Astrocyte (in vitro differentiated cells and primary cell): ENCODE measurements at regions not wholly inside any gene's neighbourhood (a gene's known extent, or its start where the extent isn't known, plus 50 kb on each side); places are given as distances from the start of the nearest gene placed in this dataset.

ENCODE experiments used
- DNase-seq: peaks from one replicate; pipeline ENCODE4 v3.0.0-alpha.2; 2010; ENCODE audit warnings: low read depth
- FAIRE-seq: peaks from 2 replicates; lab custom pipeline; 2011; peaks lifted over from hg19 to GRCh38; lab: Jason Lieb, UNC
- H2AFZ ChIP-seq: 2 replicates; pipeline ENCODE4 v1.6.0; 2012; ENCODE audit warnings: low read depth, low read length, inconsistent platforms
- H3K27ac ChIP-seq: 2 replicates; pipeline ENCODE4 v1.5.1; 2011; ENCODE audit warnings: low read depth, low read length, inconsistent platforms
- H3K27me3 ChIP-seq: 2 replicates; pipeline ENCODE4 v1.6.0; 2011; ENCODE audit warnings: low read length, inconsistent platforms; ENCODE audit not compliant: insufficient read depth
- H3K36me3 ChIP-seq: 2 replicates; pipeline ENCODE4 v1.5.1; 2011; ENCODE audit warnings: low read length, inconsistent platforms; ENCODE audit not compliant: insufficient read depth
- H3K4me1 ChIP-seq: 2 replicates; pipeline ENCODE4 v1.5.1; 2011; ENCODE audit warnings: low read length, inconsistent platforms; ENCODE audit not compliant: insufficient read depth
- H3K4me2 ChIP-seq: 2 replicates; pipeline ENCODE4 v1.6.0; 2012; ENCODE audit warnings: low read length, inconsistent platforms
- H3K4me3 ChIP-seq: 2 replicates; pipeline ENCODE4 v1.5.1; 2011; ENCODE audit warnings: low read depth, mild to moderate bottlenecking, low read length, inconsistent platforms; ENCODE audit not compliant: insufficient read depth
- H3K79me2 ChIP-seq: 2 replicates; pipeline ENCODE4 v1.6.0; 2012; ENCODE audit warnings: mild to moderate bottlenecking, low read length, inconsistent platforms; ENCODE audit not compliant: insufficient read depth
- H3K9ac ChIP-seq: 2 replicates; pipeline ENCODE4 v1.6.0; 2012; ENCODE audit warnings: mild to moderate bottlenecking, low read length, inconsistent platforms
- H3K9me3 ChIP-seq: 2 replicates; pipeline ENCODE4 v1.5.1; 2012; ENCODE audit warnings: low read depth, mild to moderate bottlenecking, low read length, inconsistent platforms; ENCODE audit not compliant: insufficient read depth
- H4K20me1 ChIP-seq: 2 replicates; pipeline ENCODE4 v1.6.0; 2012; ENCODE audit warnings: low read length, inconsistent platforms; ENCODE audit not compliant: insufficient read depth
- H3K27ac Mint-ChIP-seq: one replicate; pipeline ENCODE4 v1.8.0; 2021; ENCODE audit warnings: mild to moderate bottlenecking, mixed read lengths; ENCODE audit not compliant: unreplicated experiment
- H3K27me3 Mint-ChIP-seq: one replicate; pipeline ENCODE4 v1.8.0; 2021; ENCODE audit warnings: low read depth, mixed read lengths; ENCODE audit not compliant: unreplicated experiment
- H3K36me3 Mint-ChIP-seq: one replicate; pipeline ENCODE4 v1.8.0; 2021; ENCODE audit warnings: low read depth, mixed read lengths; ENCODE audit not compliant: unreplicated experiment
- H3K4me1 Mint-ChIP-seq: one replicate; pipeline ENCODE4 v1.8.0; 2021; ENCODE audit warnings: low read depth, mixed read lengths; ENCODE audit not compliant: unreplicated experiment
- H3K4me3 Mint-ChIP-seq: one replicate; pipeline ENCODE4 v1.8.0; 2021; ENCODE audit warnings: mild to moderate bottlenecking, moderate library complexity, mixed read lengths; ENCODE audit not compliant: unreplicated experiment
- H3K9me3 Mint-ChIP-seq: one replicate; pipeline ENCODE4 v1.8.0; 2021; ENCODE audit warnings: mild to moderate bottlenecking, mixed read lengths; ENCODE audit not compliant: unreplicated experiment
- EZH2 ChIP-seq: IDR thresholded peaks from 2 replicates; pipeline ENCODE4 v1.6.1; 2012; ENCODE audit warnings: mild to moderate bottlenecking, low read length, inconsistent platforms; ENCODE audit not compliant: insufficient read depth
- TF ChIP-seq, protein P1 (sequence below): IDR thresholded peaks from 2 replicates; pipeline ENCODE4 v1.5.1; 2011; ENCODE audit warnings: low read depth, mild to moderate bottlenecking, inconsistent platforms, low read length, moderate library complexity; ENCODE audit not compliant: insufficient read depth

GRCh38 chr19:27674701-27675100, 1538.2 kb downstream of the UQCRFS1 start:
- Mint-ChIP-seq H3K4me3 (no peak overlapping the region), H3K4me1 (no peaks in the 10 kb centered on the region), H3K27me3 (no peaks in the 10 kb centered on the region), H3K9me3 (peaks cover 16% of the 10 kb centered on the region), H3K27ac (no peak overlapping the region), H3K36me3 (no peaks in the 10 kb centered on the region)
- no peak for TF ChIP-seq EZH2
- no peaks in the 10 kb centered on the region for H3K9me3 ChIP-seq
- H3K4me3 ChIP-seq = no peak overlapping the region
- no peaks in the 10 kb centered on the region for H3K4me1 ChIP-seq
- H3K36me3 ChIP-seq = no peaks in the 10 kb centered on the region
- H3K27ac ChIP-seq = no peak overlapping the region
- H3K79me2 ChIP-seq = no peaks in the 10 kb centered on the region
- no peak for FAIRE-seq
- H3K4me2 ChIP-seq = no peak overlapping the region
- no peak overlapping the region for H2AFZ ChIP-seq
- no peaks in the 10 kb centered on the region for H4K20me1 ChIP-seq
- no peak overlapping the region for H3K9ac ChIP-seq
- H3K27me3 ChIP-seq = no peaks in the 10 kb centered on the region
- DNase-seq = no peak

DNA sequence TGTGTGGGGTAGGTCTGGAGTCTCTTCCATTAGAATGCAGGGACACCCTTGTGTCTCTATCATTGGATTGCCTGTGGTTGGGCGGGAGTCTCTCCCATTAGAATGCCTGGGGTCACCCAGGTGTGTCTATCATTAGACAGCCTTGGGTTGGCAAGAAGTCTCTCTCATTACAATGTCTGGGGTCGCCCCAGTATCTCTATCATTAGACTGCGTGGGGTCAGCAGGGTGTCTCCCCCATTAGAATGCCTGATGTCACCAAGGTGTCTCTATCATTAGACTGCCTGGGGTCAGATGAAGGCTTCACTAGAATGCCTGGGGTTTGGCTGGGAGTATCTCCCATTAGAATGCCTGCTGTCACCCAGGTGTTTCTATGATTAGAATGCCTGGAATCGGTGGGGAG, 1539.0 kb downstream of the UQCRFS1 start:
- Histone ChIP-seq H3K27ac (no peak overlapping the region), H3K4me3 (no peak overlapping the region), H3K4me2 (no peak overlapping the region), H3K4me1 (no peaks in the 10 kb centered on the region), H2AFZ (no peak overlapping the region), H4K20me1 (no peaks in the 10 kb centered on the region), H3K27me3 (no peaks in the 10 kb centered on the region), H3K9me3 (no peaks in the 10 kb centered on the region), H3K36me3 (no peaks in the 10 kb centered on the region), H3K79me2 (no peaks in the 10 kb centered on the region), H3K9ac (no peak overlapping the region)
- H3K27me3 Mint-ChIP-seq = no peaks in the 10 kb centered on the region
- H3K4me1 Mint-ChIP-seq = no peaks in the 10 kb centered on the region
- no peak overlapping the region for H3K4me3 Mint-ChIP-seq
- FAIRE-seq (no peak), DNase-seq (no peak)
- no peak overlapping the region for H3K27ac Mint-ChIP-seq
- H3K9me3 Mint-ChIP-seq = peaks cover 16% of the 10 kb centered on the region
- no peak for TF ChIP-seq EZH2
- TF ChIP-seq, protein P1, sequence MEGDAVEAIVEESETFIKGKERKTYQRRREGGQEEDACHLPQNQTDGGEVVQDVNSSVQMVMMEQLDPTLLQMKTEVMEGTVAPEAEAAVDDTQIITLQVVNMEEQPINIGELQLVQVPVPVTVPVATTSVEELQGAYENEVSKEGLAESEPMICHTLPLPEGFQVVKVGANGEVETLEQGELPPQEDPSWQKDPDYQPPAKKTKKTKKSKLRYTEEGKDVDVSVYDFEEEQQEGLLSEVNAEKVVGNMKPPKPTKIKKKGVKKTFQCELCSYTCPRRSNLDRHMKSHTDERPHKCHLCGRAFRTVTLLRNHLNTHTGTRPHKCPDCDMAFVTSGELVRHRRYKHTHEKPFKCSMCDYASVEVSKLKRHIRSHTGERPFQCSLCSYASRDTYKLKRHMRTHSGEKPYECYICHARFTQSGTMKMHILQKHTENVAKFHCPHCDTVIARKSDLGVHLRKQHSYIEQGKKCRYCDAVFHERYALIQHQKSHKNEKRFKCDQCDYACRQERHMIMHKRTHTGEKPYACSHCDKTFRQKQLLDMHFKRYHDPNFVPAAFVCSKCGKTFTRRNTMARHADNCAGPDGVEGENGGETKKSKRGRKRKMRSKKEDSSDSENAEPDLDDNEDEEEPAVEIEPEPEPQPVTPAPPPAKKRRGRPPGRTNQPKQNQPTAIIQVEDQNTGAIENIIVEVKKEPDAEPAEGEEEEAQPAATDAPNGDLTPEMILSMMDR = no peak
- no peaks in the 10 kb centered on the region for H3K36me3 Mint-ChIP-seq

GRCh38 chr19:27672309-27673047, 1540.5 kb downstream of the UQCRFS1 start:
- DNase-seq (no peak), FAIRE-seq (no peak)
- Histone ChIP-seq H3K9me3 (no peaks in the 10 kb centered on the region), H2AFZ (no peak overlapping the region), H4K20me1 (no peaks in the 10 kb centered on the region), H3K4me2 (no peak overlapping the region), H3K27ac (no peak overlapping the region), H3K4me1 (no peaks in the 10 kb centered on the region), H3K4me3 (no peak overlapping the region), H3K79me2 (no peaks in the 10 kb centered on the region), H3K9ac (no peak overlapping the region), H3K27me3 (no peaks in the 10 kb centered on the region), H3K36me3 (no peaks in the 10 kb centered on the region)
- Mint-ChIP-seq H3K27me3 (no peaks in the 10 kb centered on the region), H3K9me3 (peaks cover 16% of the 10 kb centered on the region), H3K4me3 (no peak overlapping the region), H3K4me1 (no peaks in the 10 kb centered on the region), H3K27ac (no peak overlapping the region), H3K36me3 (no peaks in the 10 kb centered on the region)
- no peak for TF ChIP-seq EZH2
- TF ChIP-seq, protein P1 = no peak
